HEK293 (cell line): ENCODE measurements at regions not wholly inside any gene's neighbourhood (a gene's known extent, or its start where the extent isn't known, plus 50 kb on each side); places are given as distances from the start of the nearest gene placed in this dataset.

Experiments used
- CTCF ChIA-PET: fragments of 350-600 bp; formaldehyde crosslinking; extraction: SDS; loops from one replicate; lab custom pipeline; 2021; ENCODE audit warnings: antibody characterized with exemption; lab: Yijun Ruan, JAX
- POLR2A ChIA-PET: fragments of 300-600 bp; formaldehyde crosslinking; extraction: SDS; loops from one replicate; lab custom pipeline; 2020; ENCODE audit warnings: antibody characterized with exemption, inconsistent platforms; lab: Yijun Ruan, JAX
- H3K27ac ChIP-seq: fragments of 200-500 bp; sonication (Bioruptor generic); 2 replicates; pipeline ENCODE4 v1.5.1; 2014; ENCODE audit warnings: low read depth, low read length, control low read depth, inconsistent platforms; ENCODE audit errors: extremely low read depth
- H3K36me3 ChIP-seq, 2 experiments: fragments of 200-500 bp in 1 of 2; sonication (Bioruptor generic) in 1 of 2; 1 replicate in 1 of 2; 2 replicates in 1 of 2; pipeline ENCODE4 v1.5.1; 2014 to 2017; ENCODE audit warnings: inconsistent platforms in 2 of 2, low read length in 2 of 2; ENCODE audit not compliant: control insufficient read depth in 2 of 2, insufficient read depth in 1 of 2
- H3K4me1 ChIP-seq: fragments of 200-500 bp; sonication (Bioruptor generic); 2 replicates; pipeline ENCODE4 v1.5.1; 2014; ENCODE audit warnings: mild to moderate bottlenecking, low read length, inconsistent platforms; ENCODE audit not compliant: control insufficient read depth, insufficient read depth
- H3K4me3 ChIP-seq: 2 replicates; pipeline ENCODE4 v1.5.1; 2011; ENCODE audit warnings: low read depth, mild to moderate bottlenecking, control low read depth, low read length, moderate library complexity
- H3K9me3 ChIP-seq: fragments of 200-500 bp; sonication (Bioruptor generic); 2 replicates; pipeline ENCODE4 v1.5.1; 2014; ENCODE audit warnings: low read depth, low read length, inconsistent platforms; ENCODE audit not compliant: control insufficient read depth, insufficient read depth
- BCL11B ChIP-seq: fragments of 450-650 bp; formaldehyde crosslinking; IDR thresholded peaks from 2 replicates; pipeline ENCODE4 v1.5.1; 2016; ENCODE audit warnings: low read depth, missing biosample characterization, missing genetic modification characterization
- HOXA7 ChIP-seq: sonication (generic); formaldehyde crosslinking; IDR thresholded peaks from 2 replicates; pipeline ENCODE4 v1.8.1; 2022; ENCODE audit warnings: missing genetic modification reagents, borderline replicate concordance
- HOXD13 ChIP-seq: sonication (generic); formaldehyde crosslinking; IDR thresholded peaks from 2 replicates; pipeline ENCODE4 v1.8.0; 2022; ENCODE audit warnings: missing genetic modification reagents, borderline replicate concordance
- INSM2 ChIP-seq: fragments of 450-650 bp; formaldehyde crosslinking; IDR thresholded peaks from 2 replicates; pipeline ENCODE4 v1.5.1; 2016; ENCODE audit warnings: missing biosample characterization, missing genetic modification characterization
- KLF8 ChIP-seq: fragments of 450-650 bp; formaldehyde crosslinking; IDR thresholded peaks from 2 replicates; pipeline ENCODE4 v1.5.1; 2016; ENCODE audit warnings: missing biosample characterization, missing genetic modification characterization
- SP3 ChIP-seq: fragments of 450-650 bp; formaldehyde crosslinking; IDR thresholded peaks from 2 replicates; pipeline ENCODE4 v1.5.1; 2016; ENCODE audit warnings: missing biosample characterization, missing genetic modification characterization
- ZBTB17 ChIP-seq: fragments of 450-650 bp; formaldehyde crosslinking; IDR thresholded peaks from 2 replicates; pipeline ENCODE4 v1.5.1; 2016; ENCODE audit warnings: missing biosample characterization, missing genetic modification characterization
- ZFHX2 ChIP-seq: fragments of 450-650 bp; formaldehyde crosslinking; conservative IDR thresholded peaks from 2 replicates; pipeline ENCODE4 v1.5.1; 2016; ENCODE audit warnings: missing biosample characterization, missing genetic modification characterization
- ZFP3 ChIP-seq: fragments of 450-650 bp; formaldehyde crosslinking; IDR thresholded peaks from 2 replicates; pipeline ENCODE4 v1.5.1; 2016; ENCODE audit warnings: low read depth, missing biosample characterization, missing genetic modification characterization
- ZFP37 ChIP-seq: fragments of 450-650 bp; formaldehyde crosslinking; IDR thresholded peaks from 2 replicates; pipeline ENCODE4 v1.5.1; 2016; ENCODE audit warnings: missing biosample characterization, missing genetic modification characterization
- ZNF157 ChIP-seq: fragments of 450-650 bp; formaldehyde crosslinking; IDR thresholded peaks from 2 replicates; pipeline ENCODE4 v1.5.1; 2016; ENCODE audit warnings: missing biosample characterization, missing genetic modification characterization
- ZNF174 ChIP-seq: fragments of 450-650 bp; formaldehyde crosslinking; IDR thresholded peaks from 2 replicates; pipeline ENCODE4 v1.5.0; 2017; ENCODE audit warnings: missing biosample characterization, mild to moderate bottlenecking, missing genetic modification characterization
- ZNF18 ChIP-seq: fragments of 450-650 bp; formaldehyde crosslinking; IDR thresholded peaks from 2 replicates; pipeline ENCODE4 v1.5.1; 2016; ENCODE audit warnings: missing biosample characterization, missing genetic modification characterization
- ZNF324 ChIP-seq: fragments of 450-650 bp; formaldehyde crosslinking; IDR thresholded peaks from 2 replicates; pipeline ENCODE4 v1.5.1; 2016; ENCODE audit warnings: missing biosample characterization, missing genetic modification characterization
- ZNF335 ChIP-seq: fragments of 450-650 bp; formaldehyde crosslinking; conservative IDR thresholded peaks from 2 replicates; pipeline ENCODE4 v1.5.1; 2016; ENCODE audit warnings: missing biosample characterization, missing genetic modification characterization
- ZNF354C ChIP-seq: fragments of 450-650 bp; formaldehyde crosslinking; IDR thresholded peaks from 2 replicates; pipeline ENCODE4 v1.5.1; 2016; ENCODE audit warnings: missing biosample characterization, missing genetic modification characterization, low read depth, borderline replicate concordance
- ZNF423 ChIP-seq: fragments of 450-650 bp; formaldehyde crosslinking; IDR thresholded peaks from 2 replicates; pipeline ENCODE4 v1.5.1; 2016; ENCODE audit warnings: missing biosample characterization, missing genetic modification characterization
- ZNF514 ChIP-seq: fragments of 450-650 bp; formaldehyde crosslinking; IDR thresholded peaks from 2 replicates; pipeline ENCODE4 v1.5.1; 2016; ENCODE audit warnings: missing biosample characterization, missing genetic modification characterization
- ZNF521 ChIP-seq: fragments of 450-650 bp; formaldehyde crosslinking; IDR thresholded peaks from 2 replicates; pipeline ENCODE4 v1.5.1; 2017; ENCODE audit warnings: missing biosample characterization, mild to moderate bottlenecking, missing genetic modification characterization
- ZNF571 ChIP-seq: fragments of 450-650 bp; formaldehyde crosslinking; IDR thresholded peaks from 2 replicates; pipeline ENCODE4 v1.5.0; 2017; ENCODE audit warnings: missing biosample characterization, missing genetic modification characterization
- ZNF585B ChIP-seq: fragments of 450-650 bp; formaldehyde crosslinking; IDR thresholded peaks from 2 replicates; pipeline ENCODE4 v1.5.1; 2016; ENCODE audit warnings: missing biosample characterization, missing genetic modification characterization
- ZNF704 ChIP-seq: fragments of 450-650 bp; formaldehyde crosslinking; IDR thresholded peaks from 2 replicates; pipeline ENCODE4 v1.5.1; 2016; ENCODE audit warnings: missing biosample characterization, missing genetic modification characterization
- ZNF747 ChIP-seq: fragments of 450-650 bp; formaldehyde crosslinking; IDR thresholded peaks from 2 replicates; pipeline ENCODE4 v1.5.1; 2016; ENCODE audit warnings: missing biosample characterization, missing genetic modification characterization
- TF ChIP-seq, protein P1 (sequence below): fragments of 450-650 bp; formaldehyde crosslinking; IDR thresholded peaks from 2 replicates; pipeline ENCODE4 v1.5.1; 2016; ENCODE audit warnings: missing biosample characterization, missing genetic modification characterization

- TF ChIP-seq ZFP3 (no peak), HOXA7 (no peak), KLF8 (no peak), SP3 (tag by site-specific recombination) (no peak), ZNF747 (tag by site-specific recombination) (no peak), ZNF704 (tag by site-specific recombination) (no peak), INSM2 (no peak)
- Histone ChIP-seq H3K9me3 (no peaks in the 10 kb centered on the region), H3K4me1 (no peaks in the 10 kb centered on the region), H3K27ac (no peak overlapping the region), H3K36me3 (no peaks in the 10 kb centered on the region), H3K4me3 (no peak overlapping the region)
- CTCF ChIA-PET, result no interaction called here
- POLR2A ChIA-PET, result no interaction called here
Observed at GRCh38 chr7:94740509-94740908, 84.6 kb upstream of the SGCE start.

GRCh38 chr7:94741179-94741578 lies 85.2 kb upstream of the SGCE start:
- ChIA-PET POLR2A (no interaction called here), CTCF (no interaction called here)
- H3K4me3 ChIP-seq, result no peak overlapping the region
- H3K27ac ChIP-seq, result no peak overlapping the region
- H3K9me3 ChIP-seq, result no peaks in the 10 kb centered on the region
- no peaks in the 10 kb centered on the region for H3K4me1 ChIP-seq
- TF ChIP-seq BCL11B, result no peak
- no peak for TF ChIP-seq ZNF571 (tag by site-specific recombination)
- no peak for TF ChIP-seq ZBTB17
- TF ChIP-seq ZNF423, result no peak
- TF ChIP-seq ZNF157 (tag by site-specific recombination), result no peak
- no peak for TF ChIP-seq ZNF335
- TF ChIP-seq ZFP3, result no peak
- no peak for TF ChIP-seq ZFP37
- TF ChIP-seq ZNF514 (tag by site-specific recombination), result no peak
- TF ChIP-seq, all 188 proteins: peak for 0
- H3K36me3 ChIP-seq, result no peaks in the 10 kb centered on the region

DNA sequence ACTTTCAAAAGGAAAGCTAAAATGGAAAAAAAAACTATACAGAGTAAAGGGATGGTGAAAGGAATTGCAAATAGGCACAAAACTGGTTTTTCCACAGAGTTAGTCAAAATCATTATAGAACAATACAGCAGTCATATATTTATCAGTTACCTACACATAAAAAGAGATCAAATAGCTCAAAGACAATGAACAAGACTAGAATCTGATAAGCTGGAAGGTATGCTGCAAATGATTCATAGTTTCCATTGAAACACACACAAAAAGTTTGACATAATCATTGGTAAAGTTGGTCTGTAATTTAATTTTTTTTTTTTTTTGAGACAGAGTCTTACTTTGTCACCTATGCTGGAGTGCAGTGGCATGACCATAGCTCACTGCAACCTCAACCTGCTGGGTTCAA lies 92.4 kb upstream of the SGCE start:
- H3K4me3 ChIP-seq, result no peak overlapping the region
- CTCF ChIA-PET, result no interaction called here
- no peaks in the 10 kb centered on the region for H3K4me1 ChIP-seq
- H3K27ac ChIP-seq, result no peak overlapping the region
- no peaks in the 10 kb centered on the region for H3K36me3 ChIP-seq
- no peaks in the 10 kb centered on the region for H3K9me3 ChIP-seq
- POLR2A ChIA-PET, result no interaction called here
- TF ChIP-seq ZNF704 (tag by site-specific recombination) (no peak), INSM2 (no peak), ZNF18 (tag by site-specific recombination) (no peak), HOXD13 (CRISPR knock-in tag) (no peak), ZNF585B (tag by site-specific recombination) (no peak), ZFHX2 (tag by site-specific recombination) (no peak), ZNF521 (tag by site-specific recombination) (no peak), ZNF174 (tag by site-specific recombination) (no peak), ZNF354C (tag by site-specific recombination) (no peak), ZNF324 (tag by site-specific recombination) (no peak)
- TF ChIP-seq, protein P1, sequence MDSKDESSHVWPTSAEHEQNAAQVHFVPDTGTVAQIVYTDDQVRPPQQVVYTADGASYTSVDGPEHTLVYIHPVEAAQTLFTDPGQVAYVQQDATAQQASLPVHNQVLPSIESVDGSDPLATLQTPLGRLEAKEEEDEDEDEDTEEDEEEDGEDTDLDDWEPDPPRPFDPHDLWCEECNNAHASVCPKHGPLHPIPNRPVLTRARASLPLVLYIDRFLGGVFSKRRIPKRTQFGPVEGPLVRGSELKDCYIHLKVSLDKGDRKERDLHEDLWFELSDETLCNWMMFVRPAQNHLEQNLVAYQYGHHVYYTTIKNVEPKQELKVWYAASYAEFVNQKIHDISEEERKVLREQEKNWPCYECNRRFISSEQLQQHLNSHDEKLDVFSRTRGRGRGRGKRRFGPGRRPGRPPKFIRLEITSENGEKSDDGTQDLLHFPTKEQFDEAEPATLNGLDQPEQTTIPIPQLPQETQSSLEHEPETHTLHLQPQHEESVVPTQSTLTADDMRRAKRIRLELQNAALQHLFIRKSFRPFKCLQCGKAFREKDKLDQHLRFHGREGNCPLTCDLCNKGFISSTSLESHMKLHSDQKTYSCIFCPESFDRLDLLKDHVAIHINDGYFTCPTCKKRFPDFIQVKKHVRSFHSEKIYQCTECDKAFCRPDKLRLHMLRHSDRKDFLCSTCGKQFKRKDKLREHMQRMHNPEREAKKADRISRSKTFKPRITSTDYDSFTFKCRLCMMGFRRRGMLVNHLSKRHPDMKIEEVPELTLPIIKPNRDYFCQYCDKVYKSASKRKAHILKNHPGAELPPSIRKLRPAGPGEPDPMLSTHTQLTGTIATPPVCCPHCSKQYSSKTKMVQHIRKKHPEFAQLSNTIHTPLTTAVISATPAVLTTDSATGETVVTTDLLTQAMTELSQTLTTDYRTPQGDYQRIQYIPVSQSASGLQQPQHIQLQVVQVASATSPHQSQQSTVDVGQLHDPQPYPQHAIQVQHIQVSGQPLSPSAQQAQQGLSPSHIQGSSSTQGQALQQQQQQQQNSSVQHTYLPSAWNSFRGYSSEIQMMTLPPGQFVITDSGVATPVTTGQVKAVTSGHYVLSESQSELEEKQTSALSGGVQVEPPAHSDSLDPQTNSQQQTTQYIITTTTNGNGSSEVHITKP (tag by site-specific recombination), result no peak
